BLaER1 treated with 17β-estradiol and CSF1 and Interleukin-3, amounts not matched to agents 10 nM and 100 nM (cell line): ENCODE measurements at regions not wholly inside any gene's neighbourhood (a gene's known extent, or its start where the extent isn't known, plus 50 kb on each side); places are given as distances from the start of the nearest gene placed in this dataset.

Experiments used
- H3K27ac ChIP-seq, 11 experiments: shearing (Covaris generic); formaldehyde crosslinking; 2 replicates each; pipeline ENCODE4 v1.8.1; 2022
- H3K27me3 ChIP-seq, 11 experiments: shearing (Covaris generic); formaldehyde crosslinking; 2 replicates each; pipeline ENCODE4 v1.8.1; 2022
- H3K36me3 ChIP-seq, 11 experiments: shearing (Covaris generic); formaldehyde crosslinking; 2 replicates each; pipeline ENCODE4 v1.8.1; 2022
- H3K4me1 ChIP-seq, 10 experiments: shearing (Covaris generic); formaldehyde crosslinking; 2 replicates each; pipeline ENCODE4 v1.8.1; 2022
- H3K4me2 ChIP-seq, 11 experiments: shearing (Covaris generic); formaldehyde crosslinking; 2 replicates each; pipeline ENCODE4 v1.8.1; 2022
- H3K4me3 ChIP-seq, 10 experiments: shearing (Covaris generic); formaldehyde crosslinking; 2 replicates each; pipeline ENCODE4 v1.8.1; 2022
- H3K9ac ChIP-seq, 11 experiments: shearing (Covaris generic); formaldehyde crosslinking; 2 replicates each; pipeline ENCODE4 v1.8.1; 2022
- H3K9me3 ChIP-seq, 11 experiments: shearing (Covaris generic); formaldehyde crosslinking; replicated peaks in 1 of 11; 2 replicates each; pipeline ENCODE4 v1.8.1; 2022
- H4K20me1 ChIP-seq, 11 experiments: shearing (Covaris generic); formaldehyde crosslinking; 2 replicates each; pipeline ENCODE4 v1.8.1; 2022
- Cebpa-rat ChIP-seq, 11 experiments: shearing (Covaris generic); IDR thresholded peaks; 2 replicates each; pipeline ENCODE4 v1.8.1; 2022

GRCh38 chr13:40287428-40287827 is 379.0 kb downstream of the FOXO1 start:
- H3K27me3 ChIP-seq, result no peaks in the 10 kb centered on the region
- H4K20me1 ChIP-seq, result no peaks in the 10 kb centered on the region
- no peak overlapping the region for H3K4me3 ChIP-seq
- H3K4me1 ChIP-seq, result no peaks in the 10 kb centered on the region
- no peaks in the 10 kb centered on the region for H3K36me3 ChIP-seq
- no peaks in the 10 kb centered on the region; a peak in 1 of 22 replicates for H3K9me3 ChIP-seq
- H3K4me2 ChIP-seq, result no peak overlapping the region
- H3K9ac ChIP-seq, result no peak overlapping the region
- TF ChIP-seq Cebpa-rat (IDR thresholded peaks at IDR 0.05), result no peak
- no peak overlapping the region for H3K27ac ChIP-seq

GRCh38 chr13:40288259-40288658 is 378.2 kb downstream of the FOXO1 start:
- Histone ChIP-seq H4K20me1 (no peaks in the 10 kb centered on the region), H3K9me3 (no peaks in the 10 kb centered on the region; a peak in 1 of 22 replicates), H3K9ac (no peak overlapping the region), H3K27ac (no peak overlapping the region), H3K27me3 (no peaks in the 10 kb centered on the region), H3K4me1 (no peaks in the 10 kb centered on the region), H3K36me3 (no peaks in the 10 kb centered on the region), H3K4me2 (no peak overlapping the region), H3K4me3 (no peak overlapping the region)
- TF ChIP-seq Cebpa-rat (IDR thresholded peaks at IDR 0.05), result no peak

GRCh38 chr13:40290758-40291157 is 375.7 kb downstream of the FOXO1 start:
- Histone ChIP-seq H3K4me2 (no peak overlapping the region), H3K4me1 (no peaks in the 10 kb centered on the region), H4K20me1 (no peaks in the 10 kb centered on the region), H3K9me3 (peaks cover 7 to 13% (median 12%) of the 10 kb centered on the region in 11 experiments), H3K4me3 (no peak overlapping the region), H3K9ac (no peak overlapping the region), H3K27me3 (no peaks in the 10 kb centered on the region), H3K36me3 (no peaks in the 10 kb centered on the region), H3K27ac (no peak overlapping the region)
- TF ChIP-seq Cebpa-rat (IDR thresholded peaks at IDR 0.05), result no peak

GRCh38 chr13:40292108-40292507 is 374.3 kb downstream of the FOXO1 start:
- no peaks in the 10 kb centered on the region for H4K20me1 ChIP-seq
- peaks cover 20 to 27% (median 25%) of the 10 kb centered on the region in 11 experiments for H3K9me3 ChIP-seq
- H3K27me3 ChIP-seq, result no peaks in the 10 kb centered on the region
- TF ChIP-seq Cebpa-rat (IDR thresholded peaks at IDR 0.05), result no peak
- no peak overlapping the region for H3K4me2 ChIP-seq
- H3K36me3 ChIP-seq, result 0 out of 22 replicates have a peak, but pooled peaks cover 0 to 3% (median 0%) of the 10 kb centered on the region in 11 experiments
- no peaks in the 10 kb centered on the region for H3K4me1 ChIP-seq
- H3K27ac ChIP-seq, result no peak overlapping the region
- no peak overlapping the region for H3K9ac ChIP-seq
- no peak overlapping the region for H3K4me3 ChIP-seq

GRCh38 chr13:40292536-40292935 is 373.9 kb downstream of the FOXO1 start:
- H3K27me3 ChIP-seq, result no peaks in the 10 kb centered on the region
- H3K4me1 ChIP-seq, result no peaks in the 10 kb centered on the region
- no peaks in the 10 kb centered on the region for H4K20me1 ChIP-seq
- H3K4me3 ChIP-seq, result no peak overlapping the region
- peaks cover 25 to 31% (median 29%) of the 10 kb centered on the region in 11 experiments for H3K9me3 ChIP-seq
- no peak overlapping the region for H3K4me2 ChIP-seq
- no peak overlapping the region for H3K9ac ChIP-seq
- no peak overlapping the region for H3K27ac ChIP-seq
- 0 out of 22 replicates have a peak, but pooled peaks cover 0 to 3% (median 0%) of the 10 kb centered on the region in 11 experiments for H3K36me3 ChIP-seq
- no peak for TF ChIP-seq Cebpa-rat (IDR thresholded peaks at IDR 0.05)

- peaks cover 73 to 91% (median 85%) of the 10 kb centered on the region in 11 experiments for H3K9me3 ChIP-seq
- no peak for TF ChIP-seq Cebpa-rat (IDR thresholded peaks at IDR 0.05)
- H3K4me1 ChIP-seq, result no peaks in the 10 kb centered on the region
- H4K20me1 ChIP-seq, result no peaks in the 10 kb centered on the region
- H3K4me3 ChIP-seq, result no peak overlapping the region
- no peak overlapping the region for H3K4me2 ChIP-seq
- peaks cover 0 to 8% (median 0%) of the 10 kb centered on the region in 11 experiments; a peak in 4 of 22 replicates for H3K36me3 ChIP-seq
- no peak overlapping the region for H3K27ac ChIP-seq
- no peak overlapping the region for H3K9ac ChIP-seq
- H3K27me3 ChIP-seq, result no peaks in the 10 kb centered on the region
Measured at GRCh38 chr13:40302351-40302750, 364.1 kb downstream of the FOXO1 start.

- no peak overlapping the region for H3K4me3 ChIP-seq
- no peaks in the 10 kb centered on the region for H3K27me3 ChIP-seq
- no peaks in the 10 kb centered on the region for H3K4me1 ChIP-seq
- no peak overlapping the region for H3K27ac ChIP-seq
- no peak overlapping the region for H3K9ac ChIP-seq
- H3K36me3 ChIP-seq, result peaks cover 0 to 8% (median 0%) of the 10 kb centered on the region in 11 experiments; a peak in 4 of 22 replicates
- H3K4me2 ChIP-seq, result no peak overlapping the region
- H3K9me3 ChIP-seq, result peaks cover 71 to 88% (median 85%) of the 10 kb centered on the region in 11 experiments
- no peaks in the 10 kb centered on the region for H4K20me1 ChIP-seq
- TF ChIP-seq Cebpa-rat (IDR thresholded peaks at IDR 0.05), result no peak
Measured at GRCh38 chr13:40304391-40304790, 362.1 kb downstream of the FOXO1 start.

GRCh38 chr13:40306817-40307216 is 359.6 kb downstream of the FOXO1 start:
- Histone ChIP-seq H3K36me3 (peaks cover 0 to 8% (median 0%) of the 10 kb centered on the region in 11 experiments; a peak in 4 of 22 replicates), H3K4me2 (no peak overlapping the region), H3K4me3 (no peak overlapping the region)

GRCh38 chr13:40309881-40310280 is 356.6 kb downstream of the FOXO1 start:
- Histone ChIP-seq H3K27ac (no peak overlapping the region), H3K4me3 (no peak overlapping the region), H3K36me3 (peaks cover 0 to 8% (median 0%) of the 10 kb centered on the region in 11 experiments; a peak in 2 of 22 replicates), H3K4me1 (peaks cover 0 to 2% (median 0%) of the 10 kb centered on the region in 10 experiments; a peak in 5 of 20 replicates), H3K9ac (no peak overlapping the region), H4K20me1 (no peaks in the 10 kb centered on the region), H3K4me2 (no peak overlapping the region), H3K27me3 (no peaks in the 10 kb centered on the region), H3K9me3 (peaks cover 29 to 38% (median 32%) of the 10 kb centered on the region in 11 experiments)
- no peak for TF ChIP-seq Cebpa-rat (IDR thresholded peaks at IDR 0.05)

More at GRCh38 chr13:40306817-40307216, 359.6 kb downstream of the FOXO1 start:
- Histone ChIP-seq H3K27ac (no peak overlapping the region), H4K20me1 (no peaks in the 10 kb centered on the region), H3K27me3 (no peaks in the 10 kb centered on the region), H3K9me3 (peaks cover 58 to 68% (median 63%) of the 10 kb centered on the region in 11 experiments), H3K9ac (no peak overlapping the region), H3K4me1 (no peaks in the 10 kb centered on the region)
- no peak for TF ChIP-seq Cebpa-rat (IDR thresholded peaks at IDR 0.05)
